ENCODE measurements at regions not wholly inside any gene's neighbourhood (a gene's known extent, or its start where the extent isn't known, plus 50 kb on each side); places are given as distances from the start of the nearest gene placed in this dataset.

DNA sequence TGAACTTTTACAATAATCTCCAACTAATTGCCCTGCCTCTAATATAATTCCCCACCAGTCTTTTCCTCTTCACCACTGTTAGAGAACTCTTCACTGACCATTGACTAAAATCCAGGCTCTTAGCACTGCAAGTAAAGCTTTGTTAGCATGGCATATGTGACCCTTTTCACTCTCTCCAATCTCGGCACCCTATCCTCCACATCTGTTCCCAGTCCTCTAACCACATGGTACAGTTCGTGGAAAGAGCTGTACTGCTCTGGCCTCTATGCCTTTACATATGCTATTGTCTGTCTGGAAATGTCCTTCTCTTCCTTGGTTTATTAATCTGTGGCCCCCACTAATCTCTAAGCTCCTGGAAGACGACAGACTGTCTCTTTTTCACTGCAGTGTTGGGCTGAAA is 63.0 kb upstream of the EIF2S2 start:
- ATAC-seq (no peak), DNase-seq (no peak)
- Histone ChIP-seq H3K27ac (no peak overlapping the region), H3K4me3 (no peak overlapping the region), H3K9me3 (no peaks in the 10 kb centered on the region), H3K4me1 (no peaks in the 10 kb centered on the region), H3K27me3 (ENCODE audit: insufficient read depth in 3 of 3, low read length in 2 of 3) (peaks cover 0 to 5% (median 0%) of the 10 kb centered on the region in 3 donors), H3K36me3 (ENCODE audit: insufficient read depth in 1 of 2, low read depth in 1 of 2) (no peaks in the 10 kb centered on the region)
- intact Hi-C loops (cut with DNase I): no loop called here
- 49 to 62% (median 59%) methylated on average over 3 of the region's 3 CpGs for WGBS, 3 donors
- TF ChIP-seq, protein P1, sequence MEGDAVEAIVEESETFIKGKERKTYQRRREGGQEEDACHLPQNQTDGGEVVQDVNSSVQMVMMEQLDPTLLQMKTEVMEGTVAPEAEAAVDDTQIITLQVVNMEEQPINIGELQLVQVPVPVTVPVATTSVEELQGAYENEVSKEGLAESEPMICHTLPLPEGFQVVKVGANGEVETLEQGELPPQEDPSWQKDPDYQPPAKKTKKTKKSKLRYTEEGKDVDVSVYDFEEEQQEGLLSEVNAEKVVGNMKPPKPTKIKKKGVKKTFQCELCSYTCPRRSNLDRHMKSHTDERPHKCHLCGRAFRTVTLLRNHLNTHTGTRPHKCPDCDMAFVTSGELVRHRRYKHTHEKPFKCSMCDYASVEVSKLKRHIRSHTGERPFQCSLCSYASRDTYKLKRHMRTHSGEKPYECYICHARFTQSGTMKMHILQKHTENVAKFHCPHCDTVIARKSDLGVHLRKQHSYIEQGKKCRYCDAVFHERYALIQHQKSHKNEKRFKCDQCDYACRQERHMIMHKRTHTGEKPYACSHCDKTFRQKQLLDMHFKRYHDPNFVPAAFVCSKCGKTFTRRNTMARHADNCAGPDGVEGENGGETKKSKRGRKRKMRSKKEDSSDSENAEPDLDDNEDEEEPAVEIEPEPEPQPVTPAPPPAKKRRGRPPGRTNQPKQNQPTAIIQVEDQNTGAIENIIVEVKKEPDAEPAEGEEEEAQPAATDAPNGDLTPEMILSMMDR (IDR thresholded peaks at IDR 0.05): no peak

DNA sequence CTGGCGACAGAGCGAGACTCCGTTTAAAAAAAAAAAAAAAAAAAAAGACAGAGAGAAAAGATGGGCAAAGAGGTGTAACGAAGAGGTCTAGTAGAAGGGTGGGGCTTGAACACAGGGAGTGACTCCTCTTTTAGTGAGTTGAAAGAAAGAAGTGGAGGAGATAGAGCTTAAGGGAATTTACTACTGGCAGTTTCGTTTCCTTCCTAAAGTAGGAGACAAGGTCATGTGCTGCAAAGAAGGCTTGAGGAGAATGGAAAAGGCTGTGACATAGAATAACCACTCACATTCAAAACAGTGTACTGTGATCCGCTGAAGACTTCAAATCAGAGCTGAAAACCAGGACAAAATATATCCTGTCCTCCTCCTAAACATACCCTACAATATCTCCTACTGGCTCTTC is 63.8 kb upstream of the EIF2S2 start:
- no peak overlapping the region for H3K27ac ChIP-seq
- no peaks in the 10 kb centered on the region for H3K9me3 ChIP-seq
- ATAC-seq: no peak
- intact Hi-C loops (cut with DNase I): no loop called here
- TF ChIP-seq, protein P1 (IDR thresholded peaks at IDR 0.05): no peak
- 84 to 92% (median 87%) methylated on average over 6 of the region's 6 CpGs for WGBS, 3 donors
- peaks cover 0 to 5% (median 0%) of the 10 kb centered on the region in 3 donors for H3K27me3 ChIP-seq (ENCODE audit: insufficient read depth in 3 of 3, low read length in 2 of 3)
- no peak for DNase-seq
- H3K4me3 ChIP-seq: no peak overlapping the region
- no peaks in the 10 kb centered on the region for H3K4me1 ChIP-seq
- no peaks in the 10 kb centered on the region for H3K36me3 ChIP-seq (ENCODE audit: insufficient read depth in 1 of 2, low read depth in 1 of 2)

DNA sequence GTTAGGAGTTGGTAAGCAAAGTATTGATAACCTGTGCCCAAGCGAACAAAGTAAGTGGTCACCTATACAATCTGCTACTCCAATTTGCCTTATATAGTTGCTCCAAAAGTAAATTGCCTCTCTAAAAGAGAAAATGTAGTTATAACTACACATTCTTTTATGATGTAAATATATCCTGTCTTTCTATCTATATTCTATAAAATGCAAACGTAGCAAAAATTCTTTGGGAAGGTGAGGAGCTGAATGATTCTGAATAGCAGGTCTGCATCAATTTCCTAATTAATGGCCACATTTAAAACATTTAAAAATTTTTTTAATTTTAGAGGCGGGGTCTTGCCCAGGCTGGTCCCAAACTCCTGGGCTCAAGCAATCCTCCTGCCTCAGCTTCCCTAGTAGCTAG is 64.2 kb upstream of the ASIP start:
- H3K4me3 ChIP-seq: no peak overlapping the region
- no peak overlapping the region for H3K27ac ChIP-seq
- intact Hi-C loops (cut with DNase I): no loop called here
- peaks cover 0 to 5% (median 0%) of the 10 kb centered on the region in 3 donors for H3K27me3 ChIP-seq (ENCODE audit: insufficient read depth in 3 of 3, low read length in 2 of 3)
- TF ChIP-seq, protein P1 (IDR thresholded peaks at IDR 0.05): no peak
- WGBS, 3 donors: 89 to 94% (median 90%) methylated on average over 3 of the region's 3 CpGs
- ATAC-seq: no peak
- H3K9me3 ChIP-seq: no peaks in the 10 kb centered on the region
- DNase-seq: no peak
- no peaks in the 10 kb centered on the region for H3K4me1 ChIP-seq
- H3K36me3 ChIP-seq (ENCODE audit: insufficient read depth in 1 of 2, low read depth in 1 of 2): no peaks in the 10 kb centered on the region

DNA sequence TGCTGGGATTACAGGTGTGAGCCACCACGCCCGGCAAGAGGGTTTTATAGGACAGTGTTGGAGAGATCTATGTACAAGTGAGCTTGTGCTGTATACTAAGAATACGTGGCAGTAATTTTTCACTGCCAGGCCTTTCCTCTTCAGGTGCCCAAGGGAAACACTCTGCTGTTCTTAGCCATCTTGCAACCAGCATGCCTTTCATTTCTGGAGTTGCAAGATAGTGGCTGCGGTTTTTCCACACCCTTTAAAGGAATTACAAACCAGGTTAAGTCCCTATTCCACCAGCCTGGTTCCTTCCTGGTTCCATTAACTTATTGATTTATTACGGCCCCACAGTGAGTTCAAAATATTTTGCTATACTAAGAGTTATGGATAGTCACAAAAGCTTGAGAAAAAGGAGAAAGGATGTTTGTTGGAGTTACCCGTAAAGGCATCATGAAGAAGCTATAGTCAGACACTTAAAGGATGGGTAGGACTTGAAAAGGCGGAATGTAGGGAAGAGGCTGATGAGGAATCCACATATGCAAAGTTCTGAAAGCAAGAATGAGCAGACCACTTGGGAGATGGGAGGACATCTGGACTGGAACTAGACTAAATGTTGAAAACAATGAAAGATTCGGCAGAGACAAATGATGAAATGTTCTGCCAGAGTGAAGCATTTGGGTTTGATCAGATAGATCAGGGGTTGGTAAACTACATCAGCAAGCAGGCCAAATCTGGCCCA is 61.4 kb upstream of the ASIP start:
- no peaks in the 10 kb centered on the region for H3K9me3 ChIP-seq
- no peaks in the 10 kb centered on the region for H3K4me1 ChIP-seq
- peaks cover 2 to 11% (median 4%) of the 10 kb centered on the region in 3 donors for H3K27me3 ChIP-seq (ENCODE audit: insufficient read depth in 3 of 3, low read length in 2 of 3)
- intact Hi-C loops (cut with DNase I): no loop called here
- TF ChIP-seq, protein P1 (IDR thresholded peaks at IDR 0.05): no peak
- WGBS, 3 donors: 82% methylated on average over 8 of the region's 8 CpGs
- ATAC-seq (no peak), DNase-seq (no peak)
- no peaks in the 10 kb centered on the region for H3K36me3 ChIP-seq (ENCODE audit: insufficient read depth in 1 of 2, low read depth in 1 of 2)
- no peak overlapping the region for H3K4me3 ChIP-seq
- H3K27ac ChIP-seq: no peak overlapping the region
